ENCODE measurements at regions not wholly inside any gene's neighbourhood (a gene's known extent, or its start where the extent isn't known, plus 50 kb on each side); places are given as distances from the start of the nearest gene placed in this dataset.
"Not testable (repeated sequence)": the region's sequence is repeated elsewhere in the genome, so short reads cannot be mapped to it uniquely, and the experiment has no call there.

GRCh38 chr16:86880316-86881117, 302.2 kb downstream of the FOXL1 start:
- H3K4me2 ChIP-seq (ENCODE audit: low read length): no peak overlapping the region
- peaks cover 30% of the 10 kb centered on the region for H3K4me1 ChIP-seq (ENCODE audit: control insufficient read depth, insufficient read depth, low read length)
- H3K9ac ChIP-seq (ENCODE audit: low read depth, low read length): no peak overlapping the region
- no peaks in the 10 kb centered on the region for H3K9me3 ChIP-seq (replicated peaks; ENCODE audit: low read length)
- H3K36me3 ChIP-seq (ENCODE audit: insufficient read depth, low read length): no peaks in the 10 kb centered on the region
- H3K27me3 ChIP-seq (ENCODE audit: control insufficient read depth, insufficient read depth, low read length): no peaks in the 10 kb centered on the region
- no peak overlapping the region for H3K4me3 ChIP-seq (ENCODE audit: low read length)

DNA sequence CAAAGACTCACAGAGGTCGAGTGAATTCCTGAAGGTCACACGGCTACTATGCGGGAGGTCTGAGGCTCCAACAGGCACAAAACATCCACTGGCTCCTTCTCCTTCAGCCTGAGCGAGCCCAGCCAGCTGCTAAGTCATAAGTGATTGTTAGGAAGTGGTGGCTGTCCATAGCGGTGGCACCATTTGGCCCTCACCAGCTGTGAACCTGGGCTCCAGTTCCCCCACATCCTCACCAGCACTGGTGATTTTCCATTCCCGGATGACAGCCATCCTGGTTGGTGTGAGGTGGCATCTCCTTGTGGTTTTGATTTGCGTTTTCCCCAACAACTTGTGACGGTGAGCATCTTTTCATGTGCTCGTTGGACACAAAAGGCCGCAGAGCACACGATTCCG, 302.8 kb downstream of the FOXL1 start:
- Histone ChIP-seq H3K36me3 (ENCODE audit: insufficient read depth, low read length) (no peaks in the 10 kb centered on the region), H3K9me3 (replicated peaks; ENCODE audit: low read length) (no peaks in the 10 kb centered on the region), H3K27me3 (ENCODE audit: control insufficient read depth, insufficient read depth, low read length) (no peaks in the 10 kb centered on the region), H3K4me1 (ENCODE audit: control insufficient read depth, insufficient read depth, low read length) (peaks cover 30% of the 10 kb centered on the region), H3K4me3 (ENCODE audit: low read length) (no peak overlapping the region), H3K4me2 (ENCODE audit: low read length) (no peak overlapping the region), H3K9ac (ENCODE audit: low read depth, low read length) (no peak overlapping the region)

GRCh38 chr16:86881861-86882273, 303.5 kb downstream of the FOXL1 start:
- Histone ChIP-seq H3K4me2 (ENCODE audit: low read length) (no peak overlapping the region), H3K36me3 (ENCODE audit: insufficient read depth, low read length) (no peaks in the 10 kb centered on the region), H3K4me1 (ENCODE audit: control insufficient read depth, insufficient read depth, low read length) (peaks cover 30% of the 10 kb centered on the region), H3K27me3 (ENCODE audit: control insufficient read depth, insufficient read depth, low read length) (no peaks in the 10 kb centered on the region), H3K4me3 (ENCODE audit: low read length) (no peak overlapping the region), H3K9me3 (replicated peaks; ENCODE audit: low read length) (no peaks in the 10 kb centered on the region), H3K9ac (ENCODE audit: low read depth, low read length) (no peak overlapping the region)

- Histone ChIP-seq H3K4me3 (ENCODE audit: low read length) (no peak overlapping the region), H3K27me3 (ENCODE audit: control insufficient read depth, insufficient read depth, low read length) (no peaks in the 10 kb centered on the region), H3K9me3 (replicated peaks; ENCODE audit: low read length) (no peaks in the 10 kb centered on the region), H3K4me1 (ENCODE audit: control insufficient read depth, insufficient read depth, low read length) (peaks cover 30% of the 10 kb centered on the region), H3K36me3 (ENCODE audit: insufficient read depth, low read length) (no peaks in the 10 kb centered on the region), H3K9ac (ENCODE audit: low read depth, low read length) (no peak overlapping the region), H3K4me2 (ENCODE audit: low read length) (no peak overlapping the region)
Measured at GRCh38 chr16:86882586-86883280, 304.4 kb downstream of the FOXL1 start.

DNA sequence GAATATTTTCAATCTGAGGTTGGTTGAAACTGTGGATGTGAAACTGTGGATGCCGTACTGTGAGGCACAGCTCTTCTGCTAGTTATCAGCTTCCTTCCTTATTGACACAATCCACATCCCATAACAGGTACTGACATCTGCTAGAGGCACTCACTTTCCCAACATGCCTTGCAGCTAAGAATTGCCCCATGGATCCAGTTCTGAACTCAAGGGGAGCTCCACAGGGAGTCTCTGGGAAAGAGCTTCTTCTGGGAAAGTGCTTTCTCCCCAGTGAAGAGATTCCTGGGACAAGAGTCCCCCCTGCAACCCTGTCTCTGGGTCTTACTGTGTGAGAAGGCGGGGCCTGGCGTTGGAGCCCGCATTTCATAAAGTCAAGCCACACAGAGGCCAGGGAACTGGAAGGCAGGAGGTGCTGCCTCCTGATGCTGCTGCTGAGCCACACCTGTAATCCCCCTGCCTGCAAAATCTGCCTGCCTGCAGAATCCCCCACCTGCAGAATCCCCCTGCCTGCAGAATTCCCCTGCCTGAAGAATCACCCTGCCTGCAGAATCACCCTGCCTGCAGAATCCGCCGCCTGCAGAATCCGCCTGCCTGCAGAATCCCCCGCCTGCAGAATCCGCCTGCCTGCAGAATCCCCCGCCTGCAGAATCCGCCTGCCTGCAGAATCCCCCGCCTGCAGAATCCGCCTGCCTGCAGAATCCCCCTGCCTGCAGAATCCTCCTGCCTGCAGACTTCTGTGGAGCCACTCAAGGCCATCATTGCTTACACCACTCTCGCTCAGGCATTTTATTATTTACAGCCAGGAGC, 305.4 kb downstream of the FOXL1 start:
- no peaks in the 10 kb centered on the region for H3K9me3 ChIP-seq (replicated peaks; ENCODE audit: low read length)

GRCh38 chr16:86884390-86884650, 306.0 kb downstream of the FOXL1 start:
- Histone ChIP-seq H3K4me1 (ENCODE audit: control insufficient read depth, insufficient read depth, low read length) (peaks cover 30% of the 10 kb centered on the region), H3K9ac (ENCODE audit: low read depth, low read length) (no peak overlapping the region), H3K9me3 (replicated peaks; ENCODE audit: low read length) (no peaks in the 10 kb centered on the region), H3K4me3 (ENCODE audit: low read length) (no peak overlapping the region), H3K36me3 (ENCODE audit: insufficient read depth, low read length) (no peaks in the 10 kb centered on the region), H3K27me3 (ENCODE audit: control insufficient read depth, insufficient read depth, low read length) (no peaks in the 10 kb centered on the region), H3K4me2 (ENCODE audit: low read length) (peak overlapping the region; percentile 16)

More for the DNA sequence above, 305.4 kb downstream of the FOXL1 start:
- Histone ChIP-seq H3K27me3 (ENCODE audit: control insufficient read depth, insufficient read depth, low read length) (no peaks in the 10 kb centered on the region), H3K9ac (ENCODE audit: low read depth, low read length) (no peak overlapping the region), H3K4me2 (ENCODE audit: low read length) (no peak overlapping the region), H3K36me3 (ENCODE audit: insufficient read depth, low read length) (no peaks in the 10 kb centered on the region), H3K4me1 (ENCODE audit: control insufficient read depth, insufficient read depth, low read length) (peaks cover 30% of the 10 kb centered on the region), H3K4me3 (ENCODE audit: low read length) (no peak overlapping the region)

DNA sequence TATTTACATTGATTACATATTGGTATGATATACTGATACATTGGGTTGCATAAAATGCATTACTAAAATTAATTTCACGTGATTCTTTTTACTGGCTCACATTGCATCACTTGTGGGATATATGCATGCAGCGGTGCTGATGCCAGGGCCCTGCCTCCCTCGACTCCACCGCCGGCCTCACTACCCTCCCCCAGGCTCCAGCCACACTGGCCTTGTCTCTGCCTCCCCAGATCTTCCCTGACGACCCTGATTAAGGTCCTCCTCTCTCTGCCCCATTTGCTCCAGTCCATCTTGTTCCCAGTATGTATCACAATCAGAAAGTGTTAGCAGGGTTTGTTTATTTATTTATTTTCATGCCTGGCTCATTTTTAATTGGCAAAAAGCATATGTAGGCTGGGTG, 306.8 kb downstream of the FOXL1 start:
- H3K4me2 ChIP-seq (ENCODE audit: low read length): no peak overlapping the region
- H3K4me1 ChIP-seq (ENCODE audit: control insufficient read depth, insufficient read depth, low read length): peaks cover 30% of the 10 kb centered on the region
- no peaks in the 10 kb centered on the region for H3K9me3 ChIP-seq (replicated peaks; ENCODE audit: low read length)
- no peak overlapping the region for H3K4me3 ChIP-seq (ENCODE audit: low read length)
- H3K27me3 ChIP-seq (ENCODE audit: control insufficient read depth, insufficient read depth, low read length): no peaks in the 10 kb centered on the region
- H3K36me3 ChIP-seq (ENCODE audit: insufficient read depth, low read length): no peaks in the 10 kb centered on the region
- H3K9ac ChIP-seq (ENCODE audit: low read depth, low read length): no peak overlapping the region

DNA sequence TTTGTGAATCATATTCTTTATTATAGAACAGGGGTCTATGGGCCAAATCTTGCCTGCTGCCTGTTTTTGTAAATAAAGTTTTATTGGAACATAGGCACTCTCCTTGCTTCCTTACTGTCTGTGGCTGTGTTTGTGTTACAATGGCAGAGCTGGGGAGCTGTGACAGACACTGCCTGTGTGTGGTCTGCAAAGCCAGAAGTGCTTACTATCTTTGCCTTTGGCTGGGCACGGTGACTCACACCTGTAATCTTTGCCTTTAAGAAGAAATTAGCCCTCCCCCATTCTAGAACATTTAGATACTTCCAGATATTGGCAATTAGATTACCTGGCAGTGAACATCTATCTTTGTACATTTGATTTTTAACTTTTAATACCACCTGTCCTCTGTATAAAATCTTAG, 308.3 kb downstream of the FOXL1 start:
- no peaks in the 10 kb centered on the region for H3K27me3 ChIP-seq (ENCODE audit: control insufficient read depth, insufficient read depth, low read length)

GRCh38 chr16:86887416-86887815, 309.1 kb downstream of the FOXL1 start:
- H3K4me2 ChIP-seq (ENCODE audit: low read length): no peak overlapping the region
- no peak overlapping the region for H3K9ac ChIP-seq (ENCODE audit: low read depth, low read length)
- H3K4me3 ChIP-seq (ENCODE audit: low read length): no peak overlapping the region
- H3K27me3 ChIP-seq (ENCODE audit: control insufficient read depth, insufficient read depth, low read length): no peaks in the 10 kb centered on the region
- peaks cover 28% of the 10 kb centered on the region for H3K4me1 ChIP-seq (ENCODE audit: control insufficient read depth, insufficient read depth, low read length)
- no peaks in the 10 kb centered on the region for H3K36me3 ChIP-seq (ENCODE audit: insufficient read depth, low read length)
- H3K9me3 ChIP-seq (replicated peaks; ENCODE audit: low read length): no peaks in the 10 kb centered on the region

More for the DNA sequence above, 308.3 kb downstream of the FOXL1 start:
- Histone ChIP-seq H3K4me2 (ENCODE audit: low read length) (no peak overlapping the region), H3K9ac (ENCODE audit: low read depth, low read length) (no peak overlapping the region), H3K4me3 (ENCODE audit: low read length) (no peak overlapping the region), H3K9me3 (replicated peaks; ENCODE audit: low read length) (no peaks in the 10 kb centered on the region), H3K36me3 (ENCODE audit: insufficient read depth, low read length) (no peaks in the 10 kb centered on the region), H3K4me1 (ENCODE audit: control insufficient read depth, insufficient read depth, low read length) (peaks cover 30% of the 10 kb centered on the region)

GRCh38 chr16:86888231-86889053, 310.1 kb downstream of the FOXL1 start:
- Histone ChIP-seq H3K4me1 (ENCODE audit: control insufficient read depth, insufficient read depth, low read length) (peaks cover 23% of the 10 kb centered on the region), H3K9ac (ENCODE audit: low read depth, low read length) (no peak overlapping the region), H3K4me3 (ENCODE audit: low read length) (no peak overlapping the region), H3K4me2 (ENCODE audit: low read length) (no peak overlapping the region), H3K36me3 (ENCODE audit: insufficient read depth, low read length) (no peaks in the 10 kb centered on the region), H3K27me3 (ENCODE audit: control insufficient read depth, insufficient read depth, low read length) (no peaks in the 10 kb centered on the region), H3K9me3 (replicated peaks; ENCODE audit: low read length) (no peaks in the 10 kb centered on the region)

DNA sequence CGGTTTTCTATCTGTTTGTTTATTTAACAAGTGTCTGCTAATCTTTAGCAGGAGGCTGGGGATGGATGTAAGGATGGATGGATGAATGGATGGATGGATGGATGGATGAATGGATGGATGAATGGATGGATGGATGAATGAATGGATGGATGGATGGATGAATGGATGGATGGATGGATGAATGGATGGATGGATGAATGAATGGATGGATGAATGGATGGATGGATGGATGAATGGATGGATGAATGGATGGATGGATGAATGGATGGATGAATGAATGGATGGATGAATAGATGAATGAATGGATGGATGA, 310.7 kb downstream of the FOXL1 start:
- not testable (repeated sequence) for H3K4me3 ChIP-seq (ENCODE audit: low read length); H3K9ac ChIP-seq (ENCODE audit: low read depth, low read length); H3K9me3 ChIP-seq (replicated peaks; ENCODE audit: low read length); H3K36me3 ChIP-seq (ENCODE audit: insufficient read depth, low read length); H3K4me2 ChIP-seq (ENCODE audit: low read length); H3K27me3 ChIP-seq (ENCODE audit: control insufficient read depth, insufficient read depth, low read length)
- peaks cover 18% of the 10 kb centered on the region for H3K4me1 ChIP-seq (ENCODE audit: control insufficient read depth, insufficient read depth, low read length)
